ENCODE measurements at regions not wholly inside any gene's neighbourhood (a gene's known extent, or its start where the extent isn't known, plus 50 kb on each side); places are given as distances from the start of the nearest gene placed in this dataset.

GRCh38 chr5:103801681-103802080 is 239.1 kb upstream of the NUDT12 start:
- TF ChIP-seq CTCF (IDR thresholded peaks at IDR 0.05) (no peak), POLR2A (IDR thresholded peaks at IDR 0.05) (no peak)
